ENCODE measurements at regions not wholly inside any gene's neighbourhood (a gene's known extent, or its start where the extent isn't known, plus 50 kb on each side); places are given as distances from the start of the nearest gene placed in this dataset.

- no peaks in the 10 kb centered on the region for H3K36me3 ChIP-seq (ENCODE audit: insufficient read depth, low read length)
- no peaks in the 10 kb centered on the region for H3K79me2 ChIP-seq (ENCODE audit: insufficient read depth, low read depth, low read length)
- POLR2A ChIA-PET, result interaction anchor here (0.7 to 1.2 kb wide), 3 partner anchors 33 to 174 kb away, joined by 3 to 4 read pairs (median 3); no protein-coding TSS in a partner anchor
- DNase-seq (ENCODE audit: low spot score), result no peak
- no peak overlapping the region for H3K4me3 ChIP-seq (ENCODE audit: low read depth, low read length, poor library complexity, severe bottlenecking)
- no peaks in the 10 kb centered on the region for H3K9me2 ChIP-seq (ENCODE audit: insufficient read depth, low read length)
- peaks cover 28% of the 10 kb centered on the region for H3K4me1 ChIP-seq (ENCODE audit: insufficient read depth, low read length, poor library complexity, severe bottlenecking)
- CTCF ChIA-PET (ENCODE audit: unreplicated experiment), result no interaction called here
- no peak overlapping the region for H3K27ac ChIP-seq (ENCODE audit: low read depth, low read length, poor library complexity, severe bottlenecking)
- no TSS peak for BruUV-seq (replicated peaks)
- H3K4me2 ChIP-seq (ENCODE audit: low read length), result no peak overlapping the region
- intact Hi-C loops (cut with micrococcal nuclease; ENCODE audit: unreplicated experiment), result no loop called here
- no peaks in the 10 kb centered on the region for H3K9me3 ChIP-seq (ENCODE audit: low read length)
- TF ChIP-seq EZH2phosphoT487 (IDR thresholded peaks at IDR 0.05; ENCODE audit: borderline replicate concordance, low read depth, low read length) (no peak), CTCF (conservative IDR thresholded peaks at IDR 0.05; ENCODE audit: low read length) (no peak)
- H2AFZ ChIP-seq (ENCODE audit: low read length), result peak overlapping the region; percentile 66; the same call in 1 of the 2 replicates
- H4K20me1 ChIP-seq (ENCODE audit: insufficient read depth, low read length), result no peaks in the 10 kb centered on the region
Observed at GRCh38 chr6:105949869-105950268, 136.3 kb upstream of the PRDM1 start.

- POLR2A ChIA-PET, result interaction anchor here (0.8 to 2.0 kb wide), 3 partner anchors 9 to 49 kb away, joined by 3 to 11 read pairs (median 5); no protein-coding TSS in a partner anchor
- CTCF ChIA-PET (ENCODE audit: unreplicated experiment), result no interaction called here
- intact Hi-C loops (cut with micrococcal nuclease; ENCODE audit: unreplicated experiment), result no loop called here
Observed at GRCh38 chr6:105943514-105943913, 142.6 kb upstream of the PRDM1 start.

More at GRCh38 chr6:105943514-105943913, 142.6 kb upstream of the PRDM1 start:
- Histone ChIP-seq H3K9me2 (ENCODE audit: insufficient read depth, low read length) (no peaks in the 10 kb centered on the region), H3K79me2 (ENCODE audit: insufficient read depth, low read depth, low read length) (no peaks in the 10 kb centered on the region), H3K27ac (ENCODE audit: low read depth, low read length, poor library complexity, severe bottlenecking) (no peak overlapping the region), H3K9me3 (ENCODE audit: low read length) (no peaks in the 10 kb centered on the region), H3K4me1 (ENCODE audit: insufficient read depth, low read length, poor library complexity, severe bottlenecking) (peaks cover 1% of the 10 kb centered on the region), H3K4me3 (ENCODE audit: low read depth, low read length, poor library complexity, severe bottlenecking) (no peak overlapping the region), H3K4me2 (ENCODE audit: low read length) (no peak overlapping the region), H4K20me1 (ENCODE audit: insufficient read depth, low read length) (no peaks in the 10 kb centered on the region), H3K36me3 (ENCODE audit: insufficient read depth, low read length) (no peaks in the 10 kb centered on the region), H2AFZ (ENCODE audit: low read length) (no peak overlapping the region)
- TF ChIP-seq CTCF (conservative IDR thresholded peaks at IDR 0.05; ENCODE audit: low read length) (no peak), EZH2phosphoT487 (IDR thresholded peaks at IDR 0.05; ENCODE audit: borderline replicate concordance, low read depth, low read length) (no peak)
- DNase-seq (ENCODE audit: low spot score), result no peak
- BruUV-seq (replicated peaks), result no TSS peak

Data from OCI-LY7 (cell line).